Breast epithelium (tissue), 4 donors: ENCODE measurements at regions not wholly inside any gene's neighbourhood (a gene's known extent, or its start where the extent isn't known, plus 50 kb on each side); places are given as distances from the start of the nearest gene placed in this dataset.

ENCODE experiments used
- DNase-seq, 2 donors: peaks; one replicate each; pipeline ENCODE4 v3.0.0-alpha.2; 2019; ENCODE audit warnings: low spot score in 2 of 2
- H3K27ac ChIP-seq, 2 donors: fragments of 200-600 bp; sonication (generic) in 1 of 2; one replicate each; pipeline ENCODE4 v1.5.1; 2016 to 2019; ENCODE audit warnings: mild to moderate bottlenecking in 1 of 2
- H3K27me3 ChIP-seq, 2 donors: fragments of 200-600 bp; sonication (generic) in 1 of 2; one replicate each; pipeline versions ENCODE4 v1.5.1 to v1.6.0; 2017 to 2019; ENCODE audit warnings: control low read depth in 1 of 2, mild to moderate bottlenecking in 1 of 2
- H3K36me3 ChIP-seq: fragments of 200-600 bp; one replicate; pipeline ENCODE4 v1.5.1; 2019
- H3K4me1 ChIP-seq, 2 donors: fragments of 200-600 bp; sonication (generic); one replicate each; pipeline ENCODE4 v1.5.1; 2016 to 2019; ENCODE audit warnings: control low read depth in 1 of 2
- H3K4me3 ChIP-seq, 3 donors: fragments of 200-600 bp; sonication (generic); 1 replicate in 2 of 3; 2 replicates in 1 of 3; pipeline ENCODE4 v1.5.1; 2016 to 2019; ENCODE audit warnings: mild to moderate bottlenecking in 3 of 3, moderate library complexity in 2 of 3
- H3K9me3 ChIP-seq, 2 donors: fragments of 200-600 bp; sonication (generic) in 1 of 2; one replicate each; pipeline ENCODE4 v1.5.1; 2016 to 2019; ENCODE audit warnings: control low read depth in 1 of 2
- CTCF ChIP-seq, 3 donors: fragments of 450-650 bp; IDR thresholded peaks; one replicate each; pipeline ENCODE4 v1.5.1; 2016 to 2017; ENCODE audit warnings: antibody characterized with exemption in 3 of 3, mild to moderate bottlenecking in 3 of 3, moderate library complexity in 3 of 3
- POLR2A ChIP-seq: fragments of 450-650 bp; IDR thresholded peaks from one replicate; pipeline ENCODE4 v1.6.1; 2016; ENCODE audit warnings: antibody characterized with exemption, mild to moderate bottlenecking, moderate library complexity
- POLR2AphosphoS5 ChIP-seq, 3 donors: sonication (generic); formaldehyde crosslinking; IDR thresholded peaks; one replicate each; pipeline ENCODE4 v1.6.1; 2017; ENCODE audit warnings: antibody characterized with exemption in 3 of 3
- intact Hi-C: fragments of 100-400 bp; cut with DNase I; formaldehyde crosslinking; loops from one replicate; pipeline ENCODE4 v1.15.1; 2023; ENCODE audit warnings: low total_unique reads

GRCh38 chr6:14957355-14958059 lies 288.4 kb upstream of the JARID2 start:
- Histone ChIP-seq H3K36me3 (no peaks in the 10 kb centered on the region), H3K27ac (no peak overlapping the region), H3K27me3 (no peaks in the 10 kb centered on the region), H3K4me1 (no peaks in the 10 kb centered on the region), H3K9me3 (peaks cover 6 to 11% of the 10 kb centered on the region in 2 donors), H3K4me3 (no peak overlapping the region)
- no peak for TF ChIP-seq CTCF (IDR thresholded peaks at IDR 0.05)
- no peak for TF ChIP-seq POLR2A
- no peak for TF ChIP-seq POLR2AphosphoS5 (IDR thresholded peaks at IDR 0.05)
- intact Hi-C loops, result no loop called here
- DNase-seq, result no peak

GRCh38 chr6:14959324-14959885 lies 286.5 kb upstream of the JARID2 start:
- Histone ChIP-seq H3K4me3 (no peak overlapping the region), H3K9me3 (peaks cover 6 to 11% of the 10 kb centered on the region in 2 donors), H3K4me1 (no peaks in the 10 kb centered on the region), H3K36me3 (no peaks in the 10 kb centered on the region), H3K27me3 (no peaks in the 10 kb centered on the region), H3K27ac (no peak overlapping the region)
- no peak for DNase-seq
- TF ChIP-seq POLR2AphosphoS5 (IDR thresholded peaks at IDR 0.05), result no peak
- TF ChIP-seq CTCF (IDR thresholded peaks at IDR 0.05), result no peak
- TF ChIP-seq POLR2A, result no peak
- intact Hi-C loops, result no loop called here

- H3K27ac ChIP-seq, result no peak overlapping the region
- TF ChIP-seq CTCF (IDR thresholded peaks at IDR 0.05), result no peak
- H3K27me3 ChIP-seq, result no peaks in the 10 kb centered on the region
- DNase-seq, result no peak
- no peaks in the 10 kb centered on the region for H3K4me1 ChIP-seq
- H3K4me3 ChIP-seq, result no peak overlapping the region
- peaks cover 0 to 4% of the 10 kb centered on the region in 2 donors for H3K9me3 ChIP-seq
- H3K36me3 ChIP-seq, result no peaks in the 10 kb centered on the region
- intact Hi-C loops, result no loop called here
Observed at GRCh38 chr6:14964556-14965270, 281.2 kb upstream of the JARID2 start.

GRCh38 chr6:14965424-14966075 lies 280.3 kb upstream of the JARID2 start:
- Histone ChIP-seq H3K4me1 (no peaks in the 10 kb centered on the region), H3K36me3 (no peaks in the 10 kb centered on the region), H3K9me3 (peaks cover 0 to 4% of the 10 kb centered on the region in 2 donors), H3K4me3 (no peak overlapping the region), H3K27me3 (no peaks in the 10 kb centered on the region), H3K27ac (no peak overlapping the region)
- intact Hi-C loops, result no loop called here
- DNase-seq, result no peak
- TF ChIP-seq CTCF (IDR thresholded peaks at IDR 0.05), result no peak
- no peak for TF ChIP-seq POLR2A
- TF ChIP-seq POLR2AphosphoS5 (IDR thresholded peaks at IDR 0.05), result no peak
